H1 (cell line): ENCODE measurements at regions not wholly inside any gene's neighbourhood (a gene's known extent, or its start where the extent isn't known, plus 50 kb on each side); places are given as distances from the start of the nearest gene placed in this dataset.

Experiments used
- CTCF ChIA-PET: fragments of 300-600 bp; sonication (Branson Sonifier 250); formaldehyde crosslinking; loops from one replicate; lab custom pipeline; 2021; ENCODE audit not compliant: partially characterized antibody; lab: Charles Lee
- POLR2A ChIA-PET: fragments of 300-600 bp; sonication (Branson Sonifier 250); formaldehyde crosslinking; loops from one replicate; lab custom pipeline; 2021; ENCODE audit warnings: inconsistent platforms; ENCODE audit not compliant: partially characterized antibody; lab: Charles Lee
- DNase-seq, 2 experiments: peaks; one replicate each; pipeline versions ENCODE4 v3.0.0 to v3.0.0-alpha.2; 2010 to 2022; ENCODE audit warnings: low spot score in 2 of 2, low read depth in 1 of 2, mixed read lengths in 1 of 2
- FAIRE-seq: peaks from 2 replicates; lab custom pipeline; 2011; peaks lifted over from hg19 to GRCh38; lab: Jason Lieb, UNC
- H2AFZ ChIP-seq: 2 replicates; pipeline ENCODE4 v1.8.1; 2012; ENCODE audit warnings: low read length, inconsistent platforms
- H2AK5ac ChIP-seq: 2 replicates; pipeline ENCODE4 v1.6.1; 2013; ENCODE audit warnings: low read depth, low read length
- H2BK120ac ChIP-seq: replicated peaks from 2 replicates; pipeline ENCODE3; 2013; ENCODE audit warnings: low read depth, low read length, inconsistent platforms
- H2BK12ac ChIP-seq: 2 replicates; pipeline ENCODE4 v1.6.1; 2013; ENCODE audit warnings: low read depth, low read length
- H2BK15ac ChIP-seq: 2 replicates; pipeline ENCODE4 v1.6.1; 2013; ENCODE audit warnings: low read length
- H2BK20ac ChIP-seq: 2 replicates; pipeline ENCODE4 v1.6.1; 2013; ENCODE audit warnings: low read length
- H2BK5ac ChIP-seq: 2 replicates; pipeline ENCODE4 v1.6.1; 2013; ENCODE audit warnings: low read depth, low read length
- H3K14ac ChIP-seq: 2 replicates; pipeline ENCODE4 v1.6.1; 2013; ENCODE audit warnings: inconsistent platforms; ENCODE audit not compliant: insufficient read length
- H3K18ac ChIP-seq: 2 replicates; pipeline ENCODE4 v1.6.1; 2013; ENCODE audit warnings: low read length; ENCODE audit errors: extremely low read depth
- H3K23ac ChIP-seq: 2 replicates; pipeline ENCODE4 v1.6.1; 2013; ENCODE audit warnings: inconsistent platforms; ENCODE audit not compliant: insufficient read length
- H3K23me2 ChIP-seq: 2 replicates; pipeline ENCODE4 v1.6.1; 2013; ENCODE audit warnings: low read depth, low read length
- H3K27ac ChIP-seq: 2 replicates; pipeline ENCODE4 v1.6.1; 2011; ENCODE audit warnings: low read depth, low read length, inconsistent platforms
- H3K27me3 ChIP-seq, 4 experiments: replicated peaks in 1 of 4; 1 replicate in 1 of 4; 2 replicates in 3 of 4; pipeline versions ENCODE4 v1.6.1 to v1.8.1; 2011 to 2013; ENCODE audit warnings: low read length in 3 of 4, mild to moderate bottlenecking in 3 of 4, inconsistent platforms in 2 of 4, mixed read lengths in 2 of 4, moderate library complexity in 1 of 4; ENCODE audit not compliant: control insufficient read depth in 3 of 4, insufficient read depth in 3 of 4; ENCODE audit errors: extremely low read depth in 1 of 4
- H3K36me3 ChIP-seq, 4 experiments: 2 replicates each; pipeline versions ENCODE4 v1.6.1 to v1.8.1; 2011 to 2013; ENCODE audit warnings: mild to moderate bottlenecking in 4 of 4, low read length in 3 of 4, moderate library complexity in 2 of 4, control low read depth in 1 of 4, inconsistent platforms in 1 of 4; ENCODE audit not compliant: insufficient read depth in 4 of 4, control insufficient read depth in 2 of 4
- H3K4ac ChIP-seq: replicated peaks from 2 replicates; pipeline ENCODE3; 2013; ENCODE audit warnings: low read length, low read depth, mixed read lengths, inconsistent platforms; ENCODE audit not compliant: insufficient read length
- H3K4me1 ChIP-seq, 4 experiments: replicated peaks in 1 of 4; 1 replicate in 1 of 4; 2 replicates in 3 of 4; pipeline versions ENCODE4 v1.6.1 to v1.8.1; 2011 to 2013; ENCODE audit warnings: low read length in 3 of 4, inconsistent platforms in 2 of 4, mixed read lengths in 1 of 4; ENCODE audit not compliant: insufficient read depth in 4 of 4, control insufficient read depth in 3 of 4
- H3K4me2 ChIP-seq, 2 experiments: 2 replicates each; pipeline versions ENCODE4 v1.6.1 to v1.8.1; 2011 to 2013; ENCODE audit warnings: low read depth in 2 of 2, low read length in 2 of 2, control low read depth in 1 of 2, inconsistent platforms in 1 of 2, mild to moderate bottlenecking in 1 of 2; ENCODE audit not compliant: insufficient read depth in 1 of 2
- H3K4me3 ChIP-seq, 4 experiments: fragments of 200-600, 300-600 bp in 1 of 4; sonication (generic), shearing (Covaris generic), sonication (Bioruptor Twin) in 1 of 4; 2 replicates each; pipeline versions ENCODE4 v1.5.1 to v1.8.1; 2011 to 2016; ENCODE audit warnings: low read length in 4 of 4, low read depth in 3 of 4, control low read depth in 2 of 4, inconsistent platforms in 2 of 4, mild to moderate bottlenecking in 2 of 4, mixed read lengths in 1 of 4, moderate library complexity in 1 of 4; ENCODE audit not compliant: insufficient read depth in 2 of 4; ENCODE audit errors: extremely low read depth in 1 of 4
- H3K56ac ChIP-seq: replicated peaks from 2 replicates; pipeline ENCODE3; 2013; ENCODE audit warnings: low read depth, mild to moderate bottlenecking, mixed read lengths, low read length, inconsistent platforms; ENCODE audit not compliant: insufficient read length
- H3K79me1 ChIP-seq: 2 replicates; pipeline ENCODE4 v1.6.1; 2013; ENCODE audit warnings: low read depth, low read length, control low read depth
- H3K79me2 ChIP-seq, 2 experiments: 2 replicates each; pipeline versions ENCODE4 v1.6.1 to v1.8.1; 2012 to 2013; ENCODE audit warnings: low read length in 2 of 2, mild to moderate bottlenecking in 2 of 2, inconsistent platforms in 1 of 2; ENCODE audit not compliant: insufficient read depth in 2 of 2, control insufficient read depth in 1 of 2
- H3K9ac ChIP-seq, 4 experiments: replicated peaks in 1 of 4; 1 replicate in 1 of 4; 2 replicates in 3 of 4; pipeline versions ENCODE4 v1.6.1 to v1.8.1; 2011 to 2013; ENCODE audit warnings: low read depth in 3 of 4, low read length in 3 of 4, control low read depth in 2 of 4, mild to moderate bottlenecking in 2 of 4, moderate library complexity in 2 of 4, inconsistent platforms in 1 of 4; ENCODE audit errors: extremely low read depth in 1 of 4
- H3K9me3 ChIP-seq, 2 experiments: 2 replicates each; pipeline versions ENCODE4 v1.6.1 to v1.8.1; 2012 to 2013; ENCODE audit warnings: mild to moderate bottlenecking in 2 of 2, moderate library complexity in 2 of 2, control low read depth in 1 of 2, inconsistent platforms in 1 of 2, low read depth in 1 of 2, low read length in 1 of 2, mixed read lengths in 1 of 2; ENCODE audit not compliant: insufficient read depth in 2 of 2
- H4K20me1 ChIP-seq, 2 experiments: replicated peaks in 1 of 2; 2 replicates each; pipeline versions ENCODE3 to v1.8.1; 2011 to 2013; ENCODE audit warnings: inconsistent platforms in 2 of 2, low read length in 2 of 2, mild to moderate bottlenecking in 1 of 2; ENCODE audit not compliant: insufficient read depth in 2 of 2, control insufficient read depth in 1 of 2
- H4K5ac ChIP-seq: 2 replicates; pipeline ENCODE4 v1.6.1; 2013; ENCODE audit warnings: low read length, low read depth, mixed read lengths, inconsistent platforms; ENCODE audit not compliant: insufficient read length
- H4K8ac ChIP-seq: 2 replicates; pipeline ENCODE4 v1.8.0; 2013; ENCODE audit warnings: mild to moderate bottlenecking, moderate library complexity, low read length, inconsistent platforms; ENCODE audit not compliant: insufficient read depth; ENCODE audit errors: extremely low read depth
- H4K91ac ChIP-seq: replicated peaks from 2 replicates; pipeline ENCODE3; 2013; ENCODE audit warnings: low read length, mixed read lengths, inconsistent platforms; ENCODE audit not compliant: insufficient read length
- CHD1 ChIP-seq: IDR thresholded peaks from 2 replicates; pipeline ENCODE4 v1.6.1; 2012; ENCODE audit warnings: low read depth, low read length, improper control_type of control experiment
- FOSL1 ChIP-seq: IDR thresholded peaks from 2 replicates; pipeline ENCODE4 v1.6.1; 2011; ENCODE audit warnings: mild to moderate bottlenecking, low read depth, low read length, moderate library complexity; ENCODE audit not compliant: insufficient read depth
- HDAC2 ChIP-seq, 2 experiments: fragments of 300-600 bp in 1 of 2; sonication (generic) in 1 of 2; IDR thresholded peaks; 2 replicates each; pipeline ENCODE4 v1.6.1; 2011 to 2012; ENCODE audit warnings: low read depth in 2 of 2, low read length in 2 of 2, mild to moderate bottlenecking in 2 of 2, moderate library complexity in 2 of 2, borderline replicate concordance in 1 of 2, inconsistent platforms in 1 of 2
- POLR2AphosphoS5 ChIP-seq: IDR thresholded peaks from 2 replicates; pipeline ENCODE4 v1.6.1; 2011; ENCODE audit warnings: low read depth, low read length
- POU5F1 ChIP-seq: IDR thresholded peaks from 2 replicates; pipeline ENCODE4 v1.6.1; 2011; ENCODE audit warnings: low read depth, mild to moderate bottlenecking, low read length, moderate library complexity
- SIRT6 ChIP-seq: IDR thresholded peaks from one replicate; pipeline ENCODE4 v1.7.1; 2012; ENCODE audit warnings: low read length, inconsistent platforms
- SIX5 ChIP-seq: IDR thresholded peaks from 2 replicates; pipeline ENCODE4 v1.6.1; 2011; ENCODE audit warnings: mild to moderate bottlenecking, low read depth, low read length
- SP1 ChIP-seq: IDR thresholded peaks from 2 replicates; pipeline ENCODE4 v1.6.1; 2011; ENCODE audit warnings: low read depth, low read length
- SRF ChIP-seq: IDR thresholded peaks from 2 replicates; pipeline ENCODE4 v1.6.1; 2011; ENCODE audit warnings: mild to moderate bottlenecking, low read depth, low read length, moderate library complexity
- WGBS, 2 experiments: shearing (Covaris generic) in 1 of 2; methylation state at CpG; one replicate each; pipeline versions ENCODE4 v1.1.6 to v1.1.7; 2013 to 2015; ENCODE audit warnings: low lambda C conversion rate in 2 of 2, mixed read lengths in 2 of 2, inconsistent platforms in 1 of 2, low coverage in 1 of 2, missing lambda C conversion rate in 1 of 2; ENCODE audit not compliant: insufficient replicate concordance in 2 of 2, insufficient coverage in 1 of 2, insufficient read length in 1 of 2; ENCODE audit errors: extremely low coverage in 1 of 2, missing lambda C conversion rate in 1 of 2; 5-methylcytosine and 5-hydroxymethylcytosine counted together
- TF ChIP-seq, protein P1 (sequence below), 3 experiments: IDR thresholded peaks; 1 replicate in 2 of 3; 2 replicates in 1 of 3; pipeline versions ENCODE4 v1.5.1 to v1.6.1; 2011; ENCODE audit warnings: low read length in 3 of 3, mild to moderate bottlenecking in 3 of 3, inconsistent platforms in 2 of 3, low read depth in 1 of 3, moderate library complexity in 1 of 3; ENCODE audit not compliant: insufficient read depth in 1 of 3; ENCODE audit errors: control extremely low read depth in 1 of 3

DNA sequence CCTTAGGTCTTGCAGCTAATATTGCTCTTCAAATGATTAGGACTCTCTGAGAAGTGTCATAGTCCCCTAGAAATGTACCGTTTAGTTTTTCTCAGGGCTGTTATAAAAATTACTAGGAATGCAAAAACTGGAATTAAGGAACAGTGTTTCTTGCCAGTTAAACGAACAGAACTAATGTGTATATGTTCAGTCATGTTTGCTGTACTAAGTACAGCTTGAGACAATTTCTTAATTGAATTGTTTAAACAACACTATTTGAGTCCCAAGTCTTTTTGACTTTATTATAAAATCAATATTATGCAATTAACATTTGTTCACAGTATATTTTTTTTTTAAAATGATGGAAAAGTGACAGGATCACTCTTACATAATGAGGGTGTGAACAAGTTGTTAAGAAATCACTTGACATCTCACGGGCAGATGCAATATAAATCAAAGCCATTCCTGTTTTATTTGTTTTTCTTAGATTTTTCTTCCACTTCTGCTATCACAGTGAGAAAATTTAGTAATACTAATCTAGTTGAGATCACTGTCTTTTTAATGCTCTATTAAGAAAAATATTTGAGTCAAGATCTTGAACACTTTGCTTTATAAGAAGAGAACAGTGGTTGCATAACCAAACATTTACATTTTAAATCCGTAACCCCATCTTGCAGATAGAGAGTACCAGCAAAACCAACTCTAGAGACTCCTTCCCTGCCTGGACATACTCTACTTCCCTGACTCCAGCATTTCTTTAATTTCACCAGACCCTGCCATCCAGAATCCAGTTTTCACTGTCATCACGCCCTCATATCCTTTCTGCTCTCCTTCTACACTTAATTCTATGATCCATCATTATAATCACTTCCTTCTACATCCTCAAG is 140.7 kb upstream of the KITLG start:
- H3K4ac ChIP-seq = no peak overlapping the region
- H3K27ac ChIP-seq = no peak overlapping the region
- no peak overlapping the region for H2BK5ac ChIP-seq
- H2BK12ac ChIP-seq = no peak overlapping the region
- 91% methylated on average over 5 of the region's 5 CpGs; no CpG with 5 or more reads in 1 of the 2 experiments for WGBS, 2 experiments
- H3K36me3 ChIP-seq = no peaks in the 10 kb centered on the region
- H4K5ac ChIP-seq = no peak overlapping the region
- ChIA-PET POLR2A (no interaction called here), CTCF (no interaction called here)
- no peaks in the 10 kb centered on the region for H3K4me1 ChIP-seq
- no peak overlapping the region for H3K23ac ChIP-seq
- H4K20me1 ChIP-seq = no peaks in the 10 kb centered on the region
- H3K14ac ChIP-seq = no peak overlapping the region
- H3K79me1 ChIP-seq = no peaks in the 10 kb centered on the region
- H3K27me3 ChIP-seq = no peaks in the 10 kb centered on the region
- H2BK120ac ChIP-seq = no peak overlapping the region
- FAIRE-seq (no peak), DNase-seq (no peak)
- TF ChIP-seq SRF (no peak), POU5F1 (no peak), FOSL1 (no peak), CHD1 (no peak), HDAC2 (IDR thresholded peaks at IDR 0.05; ENCODE audit: borderline replicate concordance in 1 of 2, low read depth in 2 of 2, low read length in 2 of 2) (no peak), SP1 (no peak), SIRT6 (no peak), POLR2AphosphoS5 (no peak), SIX5 (no peak)
- TF ChIP-seq, protein P1, sequence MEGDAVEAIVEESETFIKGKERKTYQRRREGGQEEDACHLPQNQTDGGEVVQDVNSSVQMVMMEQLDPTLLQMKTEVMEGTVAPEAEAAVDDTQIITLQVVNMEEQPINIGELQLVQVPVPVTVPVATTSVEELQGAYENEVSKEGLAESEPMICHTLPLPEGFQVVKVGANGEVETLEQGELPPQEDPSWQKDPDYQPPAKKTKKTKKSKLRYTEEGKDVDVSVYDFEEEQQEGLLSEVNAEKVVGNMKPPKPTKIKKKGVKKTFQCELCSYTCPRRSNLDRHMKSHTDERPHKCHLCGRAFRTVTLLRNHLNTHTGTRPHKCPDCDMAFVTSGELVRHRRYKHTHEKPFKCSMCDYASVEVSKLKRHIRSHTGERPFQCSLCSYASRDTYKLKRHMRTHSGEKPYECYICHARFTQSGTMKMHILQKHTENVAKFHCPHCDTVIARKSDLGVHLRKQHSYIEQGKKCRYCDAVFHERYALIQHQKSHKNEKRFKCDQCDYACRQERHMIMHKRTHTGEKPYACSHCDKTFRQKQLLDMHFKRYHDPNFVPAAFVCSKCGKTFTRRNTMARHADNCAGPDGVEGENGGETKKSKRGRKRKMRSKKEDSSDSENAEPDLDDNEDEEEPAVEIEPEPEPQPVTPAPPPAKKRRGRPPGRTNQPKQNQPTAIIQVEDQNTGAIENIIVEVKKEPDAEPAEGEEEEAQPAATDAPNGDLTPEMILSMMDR (IDR thresholded peaks at IDR 0.05; ENCODE audit: control extremely low read depth in 1 of 3, insufficient read depth in 1 of 3, low read depth in 1 of 3, low read length in 3 of 3) = no peak
- no peak overlapping the region for H3K4me3 ChIP-seq
- H3K18ac ChIP-seq = no peak overlapping the region
- no peak overlapping the region for H2AK5ac ChIP-seq
- H3K4me2 ChIP-seq = no peak overlapping the region
- H2AFZ ChIP-seq = no peak overlapping the region
- no peaks in the 10 kb centered on the region; the same call in 1 of the 2 replicates for H3K23me2 ChIP-seq
- H3K79me2 ChIP-seq = no peaks in the 10 kb centered on the region
- no peak overlapping the region for H4K8ac ChIP-seq
- no peak overlapping the region for H3K9ac ChIP-seq
- no peak overlapping the region for H3K56ac ChIP-seq
- H2BK20ac ChIP-seq = no peak overlapping the region
- no peak overlapping the region for H2BK15ac ChIP-seq
- no peak overlapping the region for H4K91ac ChIP-seq
- no peaks in the 10 kb centered on the region for H3K9me3 ChIP-seq
